ENCODE measurements at regions not wholly inside any gene's neighbourhood (a gene's known extent, or its start where the extent isn't known, plus 50 kb on each side); places are given as distances from the start of the nearest gene placed in this dataset.

DNA sequence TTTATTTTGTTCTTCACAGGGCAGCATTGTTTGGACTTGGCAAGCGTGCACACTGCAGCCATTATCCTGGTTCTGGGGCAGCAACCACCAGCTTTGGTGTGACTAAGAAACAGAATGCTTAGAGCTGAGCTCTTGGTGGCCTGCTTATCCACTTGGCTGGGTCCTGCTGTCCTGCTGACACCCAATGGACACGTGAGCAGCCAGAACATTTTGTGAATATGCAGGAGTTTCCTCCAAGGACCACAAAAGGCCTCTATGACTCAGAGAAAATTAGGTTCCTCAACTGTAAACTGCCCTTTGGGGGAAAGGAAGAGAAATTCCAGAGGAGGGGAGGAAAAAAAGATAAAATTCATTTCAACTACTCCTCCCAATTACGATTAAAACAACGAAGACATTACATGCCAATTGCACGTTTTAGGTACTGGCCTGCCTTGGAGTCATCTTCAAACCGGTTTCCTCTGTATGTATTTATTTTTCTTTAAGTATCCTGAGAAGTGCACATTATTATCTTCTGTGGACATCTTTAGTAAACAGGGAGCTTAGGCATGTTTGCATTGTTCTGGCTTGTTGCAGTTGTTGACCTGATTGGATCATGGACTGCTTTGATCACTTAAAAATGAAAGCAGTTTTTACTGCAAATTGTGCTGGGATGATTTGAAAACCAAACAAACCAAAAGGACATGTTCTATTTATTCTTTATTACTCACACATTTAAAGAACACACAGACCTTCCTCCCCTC lies 82.3 kb upstream of the TLE4 start:
- H3K4me2 ChIP-seq (ENCODE audit: low read length), result peak overlapping the region; percentile 68

DNA sequence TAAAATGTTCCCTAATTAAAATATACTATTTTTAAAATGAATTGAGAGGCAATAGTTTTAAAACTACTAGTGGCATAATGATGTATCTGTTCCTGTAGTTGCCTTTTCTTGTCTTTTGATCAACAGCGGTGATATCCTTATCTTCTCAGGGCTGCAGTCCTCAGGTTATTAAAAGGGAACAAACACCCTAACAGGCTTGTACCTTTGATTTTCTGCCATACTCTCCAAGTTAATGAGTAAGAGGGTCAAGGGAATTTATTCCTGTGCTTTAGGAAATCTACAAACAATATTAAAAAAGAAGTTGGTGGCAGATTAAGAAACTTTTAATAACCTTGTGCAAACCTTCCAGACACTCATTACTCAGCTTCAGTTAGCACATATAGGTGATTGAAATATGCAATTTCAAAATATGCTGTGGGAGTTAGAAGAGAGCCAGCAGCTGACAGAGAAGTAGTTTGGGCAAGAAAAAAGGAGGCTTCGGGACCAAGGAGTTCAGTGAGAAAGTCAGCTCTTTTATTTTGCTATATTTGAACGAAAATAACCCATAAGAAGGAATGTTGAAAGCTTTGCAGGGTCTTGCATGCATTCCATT lies 81.0 kb upstream of the TLE4 start:
- Histone ChIP-seq H3K9me3 (ENCODE audit: insufficient read depth, low read depth, low read length) (peaks cover 3% of the 10 kb centered on the region), H3K27ac (ENCODE audit: low read depth, low read length) (no peak overlapping the region), H3K4me3 (ENCODE audit: insufficient read depth, low read depth, low read length) (no peak overlapping the region), H3K4me2 (ENCODE audit: low read length) (no peak overlapping the region), H3K9ac (ENCODE audit: low read length) (no peak overlapping the region), H3K36me3 (ENCODE audit: insufficient read depth, low read length) (no peaks in the 10 kb centered on the region), H2AFZ (ENCODE audit: low read depth, low read length) (no peak overlapping the region), H3K4me1 (ENCODE audit: insufficient read depth, low read length) (peaks cover 11% of the 10 kb centered on the region), H3K79me2 (ENCODE audit: insufficient read depth, low read length) (no peaks in the 10 kb centered on the region), H3K27me3 (ENCODE audit: insufficient read depth, low read length) (no peaks in the 10 kb centered on the region), H4K20me1 (ENCODE audit: insufficient read depth, low read length) (no peaks in the 10 kb centered on the region)
- DNase-seq (ENCODE audit: low read depth) (no peak), FAIRE-seq (no peak)
- Mint-ChIP-seq H3K27me3 (ENCODE audit: low read depth, unreplicated experiment) (no peaks in the 10 kb centered on the region), H3K4me3 (ENCODE audit: unreplicated experiment) (no peak overlapping the region), H3K4me1 (ENCODE audit: low read depth, unreplicated experiment) (peaks cover 9% of the 10 kb centered on the region), H3K9me3 (ENCODE audit: unreplicated experiment) (no peaks in the 10 kb centered on the region), H3K27ac (ENCODE audit: unreplicated experiment) (no peak overlapping the region), H3K36me3 (ENCODE audit: low read depth, unreplicated experiment) (no peaks in the 10 kb centered on the region)
- TF ChIP-seq EZH2 (IDR thresholded peaks at IDR 0.05; ENCODE audit: insufficient read depth, low read length), result no peak
- TF ChIP-seq, protein P1, sequence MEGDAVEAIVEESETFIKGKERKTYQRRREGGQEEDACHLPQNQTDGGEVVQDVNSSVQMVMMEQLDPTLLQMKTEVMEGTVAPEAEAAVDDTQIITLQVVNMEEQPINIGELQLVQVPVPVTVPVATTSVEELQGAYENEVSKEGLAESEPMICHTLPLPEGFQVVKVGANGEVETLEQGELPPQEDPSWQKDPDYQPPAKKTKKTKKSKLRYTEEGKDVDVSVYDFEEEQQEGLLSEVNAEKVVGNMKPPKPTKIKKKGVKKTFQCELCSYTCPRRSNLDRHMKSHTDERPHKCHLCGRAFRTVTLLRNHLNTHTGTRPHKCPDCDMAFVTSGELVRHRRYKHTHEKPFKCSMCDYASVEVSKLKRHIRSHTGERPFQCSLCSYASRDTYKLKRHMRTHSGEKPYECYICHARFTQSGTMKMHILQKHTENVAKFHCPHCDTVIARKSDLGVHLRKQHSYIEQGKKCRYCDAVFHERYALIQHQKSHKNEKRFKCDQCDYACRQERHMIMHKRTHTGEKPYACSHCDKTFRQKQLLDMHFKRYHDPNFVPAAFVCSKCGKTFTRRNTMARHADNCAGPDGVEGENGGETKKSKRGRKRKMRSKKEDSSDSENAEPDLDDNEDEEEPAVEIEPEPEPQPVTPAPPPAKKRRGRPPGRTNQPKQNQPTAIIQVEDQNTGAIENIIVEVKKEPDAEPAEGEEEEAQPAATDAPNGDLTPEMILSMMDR (IDR thresholded peaks at IDR 0.05; ENCODE audit: insufficient read depth, low read depth, low read length), result no peak

More for the DNA sequence above, 82.3 kb upstream of the TLE4 start:
- Histone ChIP-seq H3K79me2 (ENCODE audit: insufficient read depth, low read length) (no peaks in the 10 kb centered on the region), H3K9me3 (ENCODE audit: insufficient read depth, low read depth, low read length) (peaks cover 3% of the 10 kb centered on the region), H3K27me3 (ENCODE audit: insufficient read depth, low read length) (no peaks in the 10 kb centered on the region), H4K20me1 (ENCODE audit: insufficient read depth, low read length) (no peaks in the 10 kb centered on the region), H2AFZ (ENCODE audit: low read depth, low read length) (peak overlapping the region; percentile 44), H3K4me3 (ENCODE audit: insufficient read depth, low read depth, low read length) (no peak overlapping the region), H3K27ac (ENCODE audit: low read depth, low read length) (no peak overlapping the region), H3K4me1 (ENCODE audit: insufficient read depth, low read length) (peaks cover 11% of the 10 kb centered on the region), H3K36me3 (ENCODE audit: insufficient read depth, low read length) (no peaks in the 10 kb centered on the region), H3K9ac (ENCODE audit: low read length) (no peak overlapping the region)
- Mint-ChIP-seq H3K36me3 (ENCODE audit: low read depth, unreplicated experiment) (no peaks in the 10 kb centered on the region), H3K4me3 (ENCODE audit: unreplicated experiment) (no peak overlapping the region), H3K4me1 (ENCODE audit: low read depth, unreplicated experiment) (peaks cover 9% of the 10 kb centered on the region), H3K27me3 (ENCODE audit: low read depth, unreplicated experiment) (no peaks in the 10 kb centered on the region), H3K27ac (ENCODE audit: unreplicated experiment) (peak overlapping the region; percentile 51), H3K9me3 (ENCODE audit: unreplicated experiment) (no peaks in the 10 kb centered on the region)
- TF ChIP-seq, protein P1 (IDR thresholded peaks at IDR 0.05; ENCODE audit: insufficient read depth, low read depth, low read length), result no peak
- no peak for TF ChIP-seq EZH2 (IDR thresholded peaks at IDR 0.05; ENCODE audit: insufficient read depth, low read length)
- peak; percentile 49 for FAIRE-seq
- peak; percentile 83 for DNase-seq (ENCODE audit: low read depth)

All from astrocyte (in vitro differentiated cells and primary cell).